ENCODE measurements at regions not wholly inside any gene's neighbourhood (a gene's known extent, or its start where the extent isn't known, plus 50 kb on each side); places are given as distances from the start of the nearest gene placed in this dataset.

GRCh38 chr5:87872986-87873385 is 395.7 kb downstream of the TMEM161B start:
- H3K4me3 ChIP-seq (ENCODE audit: low read length) = no peak overlapping the region
- H3K9ac ChIP-seq (ENCODE audit: low read depth, low read length) = no peak overlapping the region
- H3K36me3 ChIP-seq (ENCODE audit: insufficient read depth, low read length) = no peaks in the 10 kb centered on the region
- H3K27ac ChIP-seq (ENCODE audit: low read depth, low read length) = no peak overlapping the region
- H3K27me3 ChIP-seq (ENCODE audit: insufficient read depth, low read length) = no peaks in the 10 kb centered on the region
- H3K9me3 ChIP-seq (ENCODE audit: insufficient read depth, low read depth, low read length) = no peaks in the 10 kb centered on the region
- peaks cover 27% of the 10 kb centered on the region for H3K4me1 ChIP-seq (ENCODE audit: insufficient read depth, low read length)
- 79% methylated on average over 3 of the region's 3 CpGs for WGBS

DNA sequence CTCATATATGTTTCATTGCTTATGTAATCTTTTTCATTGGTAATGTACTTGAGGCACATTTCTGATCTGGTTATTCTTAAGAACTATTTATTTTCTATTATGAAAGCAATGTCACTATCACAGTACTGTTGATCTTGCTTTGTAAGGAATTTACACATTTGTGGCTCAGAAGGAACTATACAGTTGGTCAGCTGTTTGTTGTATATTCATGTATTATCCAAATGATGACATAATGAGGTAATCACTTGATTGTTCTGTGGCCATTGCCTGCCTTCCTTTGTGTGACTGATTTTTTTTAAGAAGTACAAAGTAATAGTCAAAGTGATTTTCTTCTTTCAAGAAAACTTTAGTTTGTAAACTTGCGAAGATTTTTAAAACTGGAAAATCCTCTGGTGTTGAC is 399.9 kb downstream of the TMEM161B start:
- Histone ChIP-seq H3K36me3 (ENCODE audit: insufficient read depth, low read length) (no peaks in the 10 kb centered on the region), H3K9ac (ENCODE audit: low read depth, low read length) (no peak overlapping the region), H3K9me3 (ENCODE audit: insufficient read depth, low read depth, low read length) (no peaks in the 10 kb centered on the region), H3K4me3 (ENCODE audit: low read length) (no peak overlapping the region), H3K27ac (ENCODE audit: low read depth, low read length) (no peak overlapping the region), H3K27me3 (ENCODE audit: insufficient read depth, low read length) (no peaks in the 10 kb centered on the region), H3K4me1 (ENCODE audit: insufficient read depth, low read length) (peaks cover 15% of the 10 kb centered on the region)
- WGBS = 86% methylated on average over 1 of the region's 1 CpG

DNA sequence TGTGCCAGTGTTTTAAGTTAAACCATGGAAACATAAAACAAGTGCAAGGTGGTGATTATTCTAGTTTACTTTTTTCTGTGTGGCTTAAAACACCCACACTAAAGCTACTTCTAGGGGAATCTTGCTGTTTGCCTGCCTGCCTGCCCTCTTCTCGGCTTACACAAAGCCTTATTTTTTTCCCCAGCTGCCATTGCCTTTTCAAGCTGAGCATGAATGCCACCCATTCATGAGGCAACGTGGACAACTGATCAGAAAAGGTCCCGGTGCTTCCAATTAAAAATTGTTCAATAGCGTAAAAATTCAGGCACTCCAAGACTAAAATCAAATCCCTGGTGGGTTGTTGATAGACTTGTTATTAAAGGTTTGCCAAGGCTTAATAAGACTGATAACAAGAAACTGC is 401.4 kb downstream of the TMEM161B start:
- Histone ChIP-seq H3K9me3 (ENCODE audit: insufficient read depth, low read depth, low read length) (no peaks in the 10 kb centered on the region), H3K4me3 (ENCODE audit: low read length) (no peak overlapping the region), H3K9ac (ENCODE audit: low read depth, low read length) (no peak overlapping the region), H3K27ac (ENCODE audit: low read depth, low read length) (no peak overlapping the region), H3K4me1 (ENCODE audit: insufficient read depth, low read length) (0 out of 2 replicates have a peak, but pooled peaks cover under 1% of the 10 kb centered on the region), H3K36me3 (ENCODE audit: insufficient read depth, low read length) (no peaks in the 10 kb centered on the region), H3K27me3 (ENCODE audit: insufficient read depth, low read length) (no peaks in the 10 kb centered on the region)
- 80% methylated on average over 4 of the region's 4 CpGs for WGBS

DNA sequence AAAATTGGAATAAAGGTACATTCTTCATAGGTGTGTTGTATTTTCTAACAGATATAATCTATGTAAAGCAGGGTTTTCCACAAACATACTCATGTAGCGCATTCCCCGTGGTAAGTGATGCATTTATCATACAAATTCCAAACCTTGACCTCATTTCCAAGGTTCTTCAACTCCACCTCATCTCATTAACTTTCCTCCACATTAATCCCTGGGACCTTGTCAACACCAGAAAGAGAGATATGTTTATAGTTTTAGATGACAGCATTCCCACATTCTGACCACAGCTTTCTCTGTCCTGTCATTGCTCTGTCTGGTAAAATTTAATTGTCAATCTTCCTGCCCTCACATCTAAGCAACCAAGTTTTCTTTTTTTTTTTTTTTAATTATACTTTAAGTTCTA is 415.1 kb downstream of the TMEM161B start:
- Histone ChIP-seq H3K4me1 (ENCODE audit: insufficient read depth, low read length) (peaks cover 12% of the 10 kb centered on the region), H3K27me3 (ENCODE audit: insufficient read depth, low read length) (no peaks in the 10 kb centered on the region), H3K36me3 (ENCODE audit: insufficient read depth, low read length) (no peaks in the 10 kb centered on the region), H3K9me3 (ENCODE audit: insufficient read depth, low read depth, low read length) (no peaks in the 10 kb centered on the region), H3K4me3 (ENCODE audit: low read length) (no peak overlapping the region), H3K27ac (ENCODE audit: low read depth, low read length) (no peak overlapping the region), H3K9ac (ENCODE audit: low read depth, low read length) (no peak overlapping the region)
- WGBS = 95% methylated on average over 2 of the region's 2 CpGs

DNA sequence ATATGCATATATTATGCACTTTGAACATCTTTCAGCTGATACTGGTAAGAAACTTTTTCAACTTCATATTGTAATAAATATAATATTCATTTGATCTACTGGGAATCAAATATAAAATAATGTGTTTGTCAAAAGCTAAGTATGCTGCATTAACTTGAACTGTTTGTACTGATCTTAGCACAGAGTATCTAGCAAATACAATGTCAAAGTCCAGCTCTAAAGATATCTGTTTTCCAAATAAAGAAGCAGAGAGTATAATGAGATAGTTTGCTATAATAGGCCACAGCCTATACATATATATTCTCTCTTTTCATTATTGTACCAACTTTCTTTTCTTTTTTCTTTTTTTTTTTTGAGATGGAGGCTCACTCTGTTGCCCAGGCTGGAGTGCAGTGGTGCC is 417.0 kb downstream of the TMEM161B start:
- Histone ChIP-seq H3K9me3 (ENCODE audit: insufficient read depth, low read depth, low read length) (no peaks in the 10 kb centered on the region), H3K4me1 (ENCODE audit: insufficient read depth, low read length) (peaks cover 24% of the 10 kb centered on the region), H3K9ac (ENCODE audit: low read depth, low read length) (no peak overlapping the region)

GRCh38 chr5:87850843-87851242 is 417.8 kb downstream of the TMEM161B start:
- WGBS = 97% methylated on average over 3 of the region's 3 CpGs
- Histone ChIP-seq H3K4me3 (ENCODE audit: low read length) (no peak overlapping the region), H3K9ac (ENCODE audit: low read depth, low read length) (no peak overlapping the region), H3K9me3 (ENCODE audit: insufficient read depth, low read depth, low read length) (no peaks in the 10 kb centered on the region), H3K4me1 (ENCODE audit: insufficient read depth, low read length) (peaks cover 31% of the 10 kb centered on the region), H3K27me3 (ENCODE audit: insufficient read depth, low read length) (no peaks in the 10 kb centered on the region), H3K36me3 (ENCODE audit: insufficient read depth, low read length) (no peaks in the 10 kb centered on the region), H3K27ac (ENCODE audit: low read depth, low read length) (no peak overlapping the region)

More for the DNA sequence above, 417.0 kb downstream of the TMEM161B start:
- H3K4me3 ChIP-seq (ENCODE audit: low read length) = no peak overlapping the region
- H3K27me3 ChIP-seq (ENCODE audit: insufficient read depth, low read length) = no peaks in the 10 kb centered on the region
- H3K27ac ChIP-seq (ENCODE audit: low read depth, low read length) = no peak overlapping the region
- no peaks in the 10 kb centered on the region for H3K36me3 ChIP-seq (ENCODE audit: insufficient read depth, low read length)

- Histone ChIP-seq H3K27me3 (ENCODE audit: insufficient read depth, low read length) (no peaks in the 10 kb centered on the region), H3K4me3 (ENCODE audit: low read length) (no peak overlapping the region), H3K9me3 (ENCODE audit: insufficient read depth, low read depth, low read length) (no peaks in the 10 kb centered on the region), H3K36me3 (ENCODE audit: insufficient read depth, low read length) (no peaks in the 10 kb centered on the region), H3K4me1 (ENCODE audit: insufficient read depth, low read length) (peaks cover 37% of the 10 kb centered on the region), H3K27ac (ENCODE audit: low read depth, low read length) (no peak overlapping the region), H3K9ac (ENCODE audit: low read depth, low read length) (no peak overlapping the region)
- 50% methylated on average over 1 of the region's 2 CpGs for WGBS
Measured at GRCh38 chr5:87845734-87846133, 422.9 kb downstream of the TMEM161B start.

GRCh38 chr5:87844866-87845265 is 423.8 kb downstream of the TMEM161B start:
- Histone ChIP-seq H3K36me3 (ENCODE audit: insufficient read depth, low read length) (no peaks in the 10 kb centered on the region), H3K27me3 (ENCODE audit: insufficient read depth, low read length) (no peaks in the 10 kb centered on the region), H3K4me1 (ENCODE audit: insufficient read depth, low read length) (peaks cover 29% of the 10 kb centered on the region), H3K9ac (ENCODE audit: low read depth, low read length) (no peak overlapping the region), H3K4me3 (ENCODE audit: low read length) (no peak overlapping the region), H3K9me3 (ENCODE audit: insufficient read depth, low read depth, low read length) (peaks cover 8% of the 10 kb centered on the region), H3K27ac (ENCODE audit: low read depth, low read length) (no peak overlapping the region)
- WGBS = 93% methylated on average over 4 of the region's 4 CpGs

GRCh38 chr5:87844449-87844848 is 424.2 kb downstream of the TMEM161B start:
- H3K9ac ChIP-seq (ENCODE audit: low read depth, low read length) = no peak overlapping the region
- H3K36me3 ChIP-seq (ENCODE audit: insufficient read depth, low read length) = no peaks in the 10 kb centered on the region
- 97% methylated on average over 1 of the region's 1 CpG for whole genome bisulfite sequencing

DNA sequence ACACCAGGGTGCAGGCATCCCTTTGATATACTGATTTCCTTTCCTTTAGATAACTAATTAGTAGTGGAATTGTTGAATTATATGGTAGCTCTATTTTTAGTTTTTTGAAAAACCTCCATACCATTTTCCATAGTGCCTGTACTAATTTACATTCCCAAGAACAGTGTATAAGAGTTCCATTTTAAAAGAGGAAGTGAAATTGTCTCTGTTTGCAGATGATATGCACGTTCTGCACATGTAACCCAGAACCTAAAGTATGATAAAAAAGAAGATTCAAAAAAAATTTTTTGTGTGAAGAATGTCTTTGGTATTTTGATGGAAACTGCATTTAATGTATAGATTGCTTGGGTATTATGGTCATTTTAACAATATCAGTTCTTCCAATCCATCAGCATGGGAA is 424.0 kb upstream of the CCNH start:
- H3K36me3 ChIP-seq (ENCODE audit: insufficient read depth, low read length) = no peaks in the 10 kb centered on the region
- no peaks in the 10 kb centered on the region for H3K27me3 ChIP-seq (ENCODE audit: insufficient read depth, low read length)
- WGBS = 95% methylated on average over 1 of the region's 1 CpG
- no peaks in the 10 kb centered on the region for H3K4me1 ChIP-seq (ENCODE audit: insufficient read depth, low read length)
- no peak overlapping the region for H3K9ac ChIP-seq (ENCODE audit: low read depth, low read length)
- H3K9me3 ChIP-seq (ENCODE audit: insufficient read depth, low read depth, low read length) = peaks cover 36% of the 10 kb centered on the region
- no peak overlapping the region for H3K4me3 ChIP-seq (ENCODE audit: low read length)
- no peak overlapping the region for H3K27ac ChIP-seq (ENCODE audit: low read depth, low read length)

More at GRCh38 chr5:87844449-87844848, 424.2 kb downstream of the TMEM161B start:
- Histone ChIP-seq H3K27me3 (ENCODE audit: insufficient read depth, low read length) (no peaks in the 10 kb centered on the region), H3K4me3 (ENCODE audit: low read length) (no peak overlapping the region), H3K4me1 (ENCODE audit: insufficient read depth, low read length) (peaks cover 28% of the 10 kb centered on the region; the same call in 1 of the 2 replicates), H3K27ac (ENCODE audit: low read depth, low read length) (no peak overlapping the region), H3K9me3 (ENCODE audit: insufficient read depth, low read depth, low read length) (peaks cover 10% of the 10 kb centered on the region)

GRCh38 chr5:87831499-87831898 is 418.8 kb upstream of the CCNH start:
- H3K27me3 ChIP-seq (ENCODE audit: insufficient read depth, low read length) = no peaks in the 10 kb centered on the region
- WGBS = 89% methylated on average over 2 of the region's 2 CpGs

GRCh38 chr5:87829217-87829551 is 416.5 kb upstream of the CCNH start:
- Histone ChIP-seq H3K27me3 (ENCODE audit: insufficient read depth, low read length) (no peaks in the 10 kb centered on the region), H3K27ac (ENCODE audit: low read depth, low read length) (no peak overlapping the region), H3K9me3 (ENCODE audit: insufficient read depth, low read depth, low read length) (peaks cover 20% of the 10 kb centered on the region), H3K4me1 (ENCODE audit: insufficient read depth, low read length) (no peaks in the 10 kb centered on the region), H3K9ac (ENCODE audit: low read depth, low read length) (no peak overlapping the region), H3K36me3 (ENCODE audit: insufficient read depth, low read length) (no peaks in the 10 kb centered on the region), H3K4me3 (ENCODE audit: low read length) (no peak overlapping the region)
- 91% methylated on average over 4 of the region's 5 CpGs for WGBS

More at GRCh38 chr5:87831499-87831898, 418.8 kb upstream of the CCNH start:
- Histone ChIP-seq H3K9me3 (ENCODE audit: insufficient read depth, low read depth, low read length) (peaks cover 23% of the 10 kb centered on the region), H3K9ac (ENCODE audit: low read depth, low read length) (no peak overlapping the region), H3K4me1 (ENCODE audit: insufficient read depth, low read length) (no peaks in the 10 kb centered on the region), H3K4me3 (ENCODE audit: low read length) (no peak overlapping the region), H3K27ac (ENCODE audit: low read depth, low read length) (no peak overlapping the region), H3K36me3 (ENCODE audit: insufficient read depth, low read length) (no peaks in the 10 kb centered on the region)

Measured in HUES64 (cell line).